ENCODE measurements at regions not wholly inside any gene's neighbourhood (a gene's known extent, or its start where the extent isn't known, plus 50 kb on each side); places are given as distances from the start of the nearest gene placed in this dataset.

DNA sequence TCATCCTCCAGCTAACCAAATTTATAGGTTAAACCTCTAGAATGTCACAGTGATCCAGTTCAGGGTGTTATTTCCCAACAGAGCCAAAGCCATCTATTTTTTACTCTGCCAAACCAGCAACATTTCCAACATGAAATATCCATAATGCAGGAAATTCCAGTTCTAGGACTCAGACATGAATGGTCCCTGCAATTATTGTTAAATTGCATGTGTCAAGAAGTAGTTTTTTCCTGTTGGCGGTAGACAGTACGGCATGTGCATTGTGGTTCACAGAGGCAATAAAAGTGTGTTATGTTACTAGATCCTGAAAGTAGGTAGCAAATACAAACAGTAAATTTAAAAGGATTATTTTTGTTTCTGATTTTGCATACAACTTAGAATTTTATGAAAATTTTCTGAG is 215.7 kb upstream of the THBS1 start:
- no peak for DNase-seq

- no peak for DNase-seq
Measured at GRCh38 chr15:39365873-39366272, 215.0 kb upstream of the THBS1 start.

DNA sequence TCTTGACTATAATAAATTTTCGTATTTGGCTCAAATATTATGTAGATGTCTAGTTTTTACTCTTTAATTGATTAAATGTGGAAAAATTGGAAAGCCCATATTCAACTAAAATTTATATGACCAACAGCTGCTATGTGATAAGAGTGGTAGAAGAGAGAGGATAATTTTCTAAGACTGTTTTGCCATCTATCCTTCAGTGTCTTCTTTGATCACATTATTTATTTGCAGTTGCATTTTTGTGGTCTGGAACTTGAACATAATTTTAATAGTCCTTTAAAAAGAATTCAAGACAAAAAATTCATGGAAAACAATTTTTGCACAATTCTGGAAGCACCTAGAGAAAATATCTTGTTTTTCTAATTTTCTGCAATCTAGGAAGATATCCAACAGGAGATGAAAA is 213.3 kb upstream of the THBS1 start:
- DNase-seq: no peak

DNA sequence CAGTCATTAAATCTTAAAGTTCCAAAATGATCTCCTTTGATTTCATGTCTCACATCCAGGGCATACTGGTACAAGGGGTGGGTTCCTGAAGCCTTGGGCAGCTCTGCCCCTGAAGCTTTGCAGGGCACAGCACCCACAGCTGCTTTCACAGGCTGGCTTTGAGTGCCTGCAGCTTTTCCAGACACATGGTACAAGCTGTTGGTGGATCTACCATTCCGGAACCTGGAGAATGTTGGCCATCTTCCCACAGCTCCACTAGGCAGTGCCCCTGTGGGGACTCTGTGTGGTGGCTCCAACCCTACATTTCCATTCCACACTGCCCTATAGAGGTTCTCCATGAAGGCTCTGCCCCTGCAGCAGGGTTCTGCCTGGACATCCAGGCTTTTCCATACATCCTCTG is 211.1 kb upstream of the THBS1 start:
- DNase-seq: no peak

- no peak for DNase-seq
Measured at GRCh38 chr15:39376371-39376909, 204.4 kb upstream of the THBS1 start.

DNA sequence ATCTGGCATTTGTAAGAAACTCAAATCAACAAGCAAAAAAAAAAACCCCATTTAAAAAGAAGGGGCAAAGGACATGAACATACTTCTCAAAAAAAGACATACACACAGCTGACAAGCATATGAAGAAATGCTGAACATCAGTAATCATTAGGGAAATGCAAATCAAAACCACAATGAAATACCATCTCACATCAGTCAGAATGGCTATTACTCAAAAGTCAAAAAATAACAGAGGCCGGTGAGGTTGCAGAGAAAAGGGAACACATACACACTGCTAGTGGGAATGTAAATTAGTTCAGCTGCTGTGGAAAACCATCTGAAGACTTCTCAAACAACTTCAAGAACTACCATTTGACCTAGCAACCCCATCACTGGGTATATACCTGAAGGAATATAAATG is 199.4 kb upstream of the THBS1 start:
- DNase-seq: no peak

DNA sequence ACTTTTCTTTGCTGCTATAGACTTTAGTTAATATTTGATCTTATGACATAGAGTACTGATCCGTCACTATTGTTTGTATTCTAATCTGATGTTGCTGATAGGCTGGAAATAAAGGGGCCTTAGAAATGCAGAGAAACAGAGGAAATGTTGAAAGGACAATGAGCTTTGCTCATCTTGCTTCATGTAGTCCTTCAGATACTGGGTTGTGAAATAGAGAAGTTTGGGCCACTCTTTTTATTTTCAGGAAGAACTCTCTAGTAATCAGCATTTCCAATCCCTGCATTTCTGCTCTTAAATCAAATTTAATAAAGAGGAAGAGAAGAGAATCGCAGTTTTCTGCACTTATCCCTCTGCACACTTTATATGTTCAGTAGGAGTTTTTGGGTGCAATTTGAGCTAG is 192.8 kb upstream of the THBS1 start:
- DNase-seq: no peak

DNA sequence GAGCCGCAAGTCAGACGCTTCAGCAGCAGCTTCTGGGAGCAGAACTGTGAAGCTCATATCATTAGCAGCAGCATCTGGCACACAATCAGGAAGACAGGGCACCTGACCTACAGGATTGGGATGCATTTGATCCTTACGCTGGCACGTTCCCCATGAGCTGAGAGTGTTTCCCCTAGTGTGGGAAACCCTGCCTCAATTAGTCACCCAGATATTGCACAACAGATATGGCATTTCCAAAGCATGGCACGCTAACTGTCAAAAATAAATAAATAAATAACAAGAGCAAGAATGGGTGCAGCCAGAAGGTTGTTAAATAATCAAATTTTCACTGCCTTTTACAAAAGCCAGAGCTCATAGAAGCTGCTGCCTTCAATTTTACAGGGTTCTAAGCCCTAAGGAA is 189.6 kb upstream of the THBS1 start:
- no peak for DNase-seq

DNA sequence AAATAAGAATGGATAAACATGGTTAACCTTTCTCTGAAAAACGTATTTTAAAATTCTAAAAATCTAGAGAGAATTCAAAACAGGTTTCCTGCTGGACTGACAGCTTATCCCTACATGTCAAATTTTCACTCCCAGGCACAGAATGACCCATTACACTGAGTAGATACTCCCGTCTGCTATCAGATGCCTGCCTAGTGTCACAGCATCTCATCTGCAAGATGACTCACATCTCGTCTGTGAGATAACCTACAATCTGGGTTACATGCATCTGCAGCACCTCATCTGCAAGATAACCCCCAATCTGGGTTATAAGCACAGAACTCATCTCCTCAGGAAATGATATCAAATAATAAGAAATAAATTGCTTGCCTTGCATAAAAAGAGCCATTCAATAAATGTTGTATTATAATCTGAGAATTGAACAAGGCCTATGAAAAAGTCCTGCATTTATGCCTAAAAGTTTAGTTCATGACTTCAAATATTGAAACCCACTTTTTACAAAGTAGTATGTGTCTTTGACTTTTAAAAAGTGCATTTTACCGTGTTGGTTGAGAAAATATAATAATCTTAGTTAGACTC is 188.3 kb upstream of the THBS1 start:
- no peak for DNase-seq

DNA sequence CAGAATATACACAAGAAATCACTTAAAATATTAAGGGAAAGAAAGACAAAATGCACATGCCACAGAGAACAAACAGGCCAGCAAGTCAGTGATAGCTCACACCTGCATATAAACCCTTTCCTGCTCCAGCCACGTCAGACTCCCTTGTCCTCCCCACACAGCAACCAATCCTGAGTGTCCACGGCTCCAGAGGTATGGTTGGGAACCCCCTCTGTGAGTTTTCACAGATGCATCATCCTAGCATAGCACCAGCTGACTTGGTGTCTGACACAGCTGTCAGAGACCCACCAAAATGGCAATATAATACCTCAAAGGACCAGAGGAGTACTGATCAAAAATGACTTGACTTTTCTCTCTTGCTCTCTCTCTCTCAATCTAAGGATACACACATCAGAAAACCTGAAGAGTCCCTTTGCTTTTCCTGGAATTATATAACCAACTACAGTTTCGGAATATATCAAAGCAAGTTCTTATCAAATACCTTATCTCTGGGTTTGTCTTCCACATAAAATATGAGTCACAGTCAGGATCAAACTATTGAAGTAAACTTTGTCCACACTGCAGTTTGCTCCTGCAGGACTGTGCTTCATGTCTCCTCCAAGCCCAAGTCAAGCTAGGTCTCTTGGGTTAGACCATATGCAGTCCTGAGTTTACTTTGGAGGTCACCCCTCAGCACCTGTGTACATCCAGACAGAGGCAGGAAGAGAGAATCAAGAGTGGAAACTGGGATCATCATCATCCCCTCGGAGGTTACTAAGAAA is 187.1 kb upstream of the THBS1 start:
- DNase-seq: no peak

DNA sequence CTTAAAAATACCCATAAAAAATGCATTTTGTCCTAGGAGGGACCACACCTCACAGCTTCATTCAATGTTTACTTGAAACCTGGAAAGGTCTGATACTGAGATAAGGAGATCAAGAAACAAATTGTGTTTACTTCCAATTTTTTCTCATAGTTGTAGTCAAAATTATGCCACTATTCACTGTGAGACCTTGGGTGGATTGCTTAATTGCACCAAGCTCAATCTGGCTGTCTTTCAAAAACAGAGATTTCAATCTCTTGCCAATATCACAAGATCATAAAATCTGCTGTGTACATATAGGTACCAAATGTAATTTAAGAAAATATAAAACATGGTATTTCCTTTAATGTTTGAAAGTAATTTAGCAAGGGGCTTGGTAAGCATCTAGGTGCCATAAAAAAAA is 186.4 kb upstream of the THBS1 start:
- no peak for DNase-seq

DNA sequence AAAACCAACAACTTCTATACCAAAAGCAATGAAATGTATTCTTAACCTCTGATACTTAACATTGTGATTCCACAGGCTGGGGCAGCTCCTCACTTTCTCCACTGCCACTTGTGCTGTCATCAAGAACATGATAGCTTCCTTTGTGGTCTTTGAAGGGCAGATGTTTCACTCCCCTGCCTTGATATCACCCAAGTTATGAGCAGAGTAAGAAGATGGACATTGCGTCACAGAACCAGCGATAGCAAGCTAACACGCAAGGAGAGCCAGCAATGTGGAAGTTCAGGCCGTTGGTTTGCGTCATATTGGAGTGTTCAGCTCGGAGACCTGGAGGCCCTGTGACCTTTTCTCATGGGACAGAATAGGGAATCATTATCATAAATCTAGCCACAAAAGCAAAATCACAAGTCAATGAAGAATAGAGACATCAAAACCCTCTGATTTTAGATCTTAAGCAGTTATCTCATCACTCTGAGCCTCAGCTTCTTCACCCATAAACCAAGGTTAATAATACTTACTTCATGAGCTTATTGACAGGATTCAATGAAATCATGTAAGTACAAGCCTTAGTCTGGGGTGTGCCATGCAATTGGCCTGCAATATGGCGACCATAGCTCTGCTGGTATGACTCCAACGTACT is 183.8 kb upstream of the THBS1 start:
- no peak for DNase-seq

DNA sequence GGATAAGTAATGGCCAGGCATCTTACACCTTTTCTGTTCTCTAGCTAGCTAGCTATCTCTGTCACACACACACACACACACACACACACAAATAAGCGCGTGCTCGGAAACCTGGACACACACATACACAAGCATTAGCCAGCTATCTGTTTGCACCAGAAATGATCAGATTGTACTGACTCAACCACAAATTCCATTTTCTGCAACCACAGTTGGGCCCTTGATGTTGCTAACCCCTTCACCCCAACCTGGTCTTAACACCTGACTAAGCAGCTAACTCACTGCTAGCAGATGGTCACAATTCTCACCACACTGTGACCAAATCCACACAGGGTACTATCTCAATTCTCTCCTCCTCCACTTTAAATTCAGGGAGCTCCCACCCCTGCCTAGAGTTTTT is 183.0 kb upstream of the THBS1 start:
- DNase-seq: no peak

- no peak for DNase-seq
Measured at GRCh38 chr15:39399600-39399999, 181.3 kb upstream of the THBS1 start.

GRCh38 chr15:39400002-39400401 is 180.9 kb upstream of the THBS1 start:
- DNase-seq: no peak

DNA sequence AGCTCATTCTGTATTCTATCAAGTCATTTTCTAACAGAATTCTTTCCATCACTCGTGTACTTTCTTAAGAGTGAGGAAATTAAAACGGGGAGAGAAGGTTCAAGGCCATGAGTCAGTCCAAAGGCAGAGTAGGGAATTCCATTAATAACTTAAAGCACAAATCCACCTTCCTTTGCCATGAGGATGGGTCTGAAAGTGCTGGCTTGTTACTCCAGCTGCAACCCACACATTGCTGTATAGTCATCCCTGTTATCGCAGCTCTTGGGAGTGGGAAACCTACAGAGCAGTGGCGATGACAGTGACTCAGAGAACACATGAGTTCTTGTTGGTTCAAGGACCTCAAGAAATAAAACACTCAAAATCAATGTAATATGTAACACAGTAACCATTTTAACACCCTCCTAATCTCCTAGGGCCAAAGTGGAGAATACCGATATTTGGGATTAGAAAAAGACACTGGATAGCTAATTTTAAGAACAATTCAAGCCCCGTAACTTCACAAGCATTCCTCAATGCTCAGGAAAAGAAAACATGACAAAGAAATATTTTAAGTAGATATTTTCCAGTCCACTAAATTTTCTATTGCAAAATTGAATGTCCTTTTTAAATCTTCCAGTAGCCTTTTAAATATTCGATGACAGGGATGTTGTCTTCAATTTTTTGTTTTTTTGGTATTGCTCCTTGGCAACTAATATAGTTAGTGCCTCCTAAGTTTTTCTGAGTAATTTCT is 179.9 kb upstream of the THBS1 start:
- DNase-seq: no peak

GRCh38 chr15:39403640-39404117 is 177.2 kb upstream of the THBS1 start:
- no peak for DNase-seq

GRCh38 chr15:39404767-39405181 is 176.1 kb upstream of the THBS1 start:
- DNase-seq: no peak

GRCh38 chr15:39406485-39406884 is 174.4 kb upstream of the THBS1 start:
- no peak for DNase-seq

DNA sequence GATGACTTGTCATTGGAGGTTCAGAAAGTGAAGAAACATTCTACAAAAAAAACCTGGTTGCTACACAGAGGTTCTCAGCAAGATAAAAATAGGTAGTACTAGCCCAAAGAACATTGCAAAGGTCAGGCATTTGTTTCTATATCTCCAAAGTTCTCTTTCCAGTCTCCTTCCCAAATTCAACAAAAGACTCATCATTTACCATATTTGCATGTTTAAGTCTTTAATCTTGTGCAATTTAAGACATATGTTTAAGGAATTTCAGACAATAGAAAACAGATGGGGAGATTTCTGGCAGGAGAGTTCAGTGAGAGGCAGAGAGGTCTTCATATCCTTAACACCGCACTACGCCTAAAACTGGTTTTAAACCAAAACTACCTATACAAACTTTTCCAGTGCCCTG is 173.8 kb upstream of the THBS1 start:
- DNase-seq: no peak

DNA sequence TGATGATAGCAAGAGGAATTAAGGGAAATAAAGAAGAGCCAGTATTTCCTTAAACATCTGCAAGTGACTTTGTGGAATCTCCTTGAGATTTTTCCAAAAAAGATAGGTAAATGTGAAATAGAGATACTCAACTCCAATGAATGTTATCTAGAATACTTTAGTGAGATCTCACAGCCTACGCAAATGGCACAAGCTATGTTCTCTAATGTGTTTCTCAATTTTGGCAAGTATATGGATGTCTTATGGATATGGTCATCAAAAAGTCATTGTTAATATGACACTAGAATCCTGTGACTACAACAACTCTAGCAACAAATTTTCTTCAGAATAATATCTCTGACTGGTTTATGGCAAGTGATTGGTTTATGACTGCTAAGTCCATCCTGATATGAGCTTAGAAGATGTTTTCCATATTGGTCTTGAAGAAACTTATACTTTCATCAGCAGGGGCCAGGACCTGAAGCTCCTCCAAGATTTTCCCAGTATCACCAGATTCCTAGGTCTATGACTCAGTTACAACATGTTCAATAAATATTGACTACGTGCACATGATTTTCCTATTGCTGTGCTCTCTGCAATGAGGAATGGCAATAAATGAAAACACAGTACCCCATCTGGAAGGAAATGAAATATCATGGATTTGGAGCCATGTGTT is 170.9 kb upstream of the THBS1 start:
- no peak for DNase-seq

DNA sequence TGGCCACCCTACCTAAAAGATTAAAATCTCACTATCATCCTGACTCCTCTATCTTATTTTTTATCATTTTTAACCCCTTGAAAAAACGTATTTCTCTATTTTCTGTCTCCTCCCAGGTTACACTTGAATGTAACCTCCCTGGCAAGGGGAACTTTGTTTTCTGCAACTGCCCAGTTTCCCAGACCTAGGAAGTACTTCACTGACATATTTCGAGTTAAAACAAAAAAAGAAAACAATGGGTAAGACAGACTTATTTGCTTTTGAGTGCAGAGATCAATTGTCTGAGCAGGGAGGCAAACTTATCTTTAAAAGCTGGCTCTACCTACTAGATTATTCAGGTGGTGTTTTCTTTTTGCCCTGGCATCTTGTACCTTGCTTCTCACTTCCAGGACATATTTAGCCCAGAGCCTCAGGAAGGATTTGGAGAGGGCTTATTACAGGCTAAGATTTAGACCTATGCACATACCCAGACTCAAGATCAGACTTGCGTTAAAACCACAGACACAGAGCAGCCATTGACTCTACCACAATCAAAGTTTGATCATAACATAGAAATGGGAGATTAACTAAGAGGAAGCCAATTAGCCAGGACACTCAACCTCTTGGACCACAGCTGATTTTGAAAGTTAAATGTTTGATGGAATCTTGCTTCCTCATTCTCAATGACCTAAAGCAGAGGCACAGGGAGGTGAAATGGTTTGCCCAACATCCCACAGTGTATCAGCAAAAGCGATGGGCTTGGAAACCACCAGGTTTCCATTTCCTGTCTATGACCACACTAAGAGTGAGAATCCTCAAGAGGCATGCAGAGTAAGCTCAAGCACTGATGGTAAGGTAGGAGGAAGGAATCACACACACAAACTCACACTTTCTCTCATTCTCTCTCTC is 169.5 kb upstream of the THBS1 start:
- no peak for DNase-seq

All from activated naive CD4-positive, alpha-beta T cell treated with anti-CD3 and anti-CD28 coated beads, Interleukin-2, amount 50 U/mL, for 16 hours (primary cell).